Liver (tissue), 8 donors: ENCODE measurements at regions not wholly inside any gene's neighbourhood (a gene's known extent, or its start where the extent isn't known, plus 50 kb on each side); places are given as distances from the start of the nearest gene placed in this dataset.
"Not testable (repeated sequence)": the region's sequence is repeated elsewhere in the genome, so short reads cannot be mapped to it uniquely, and the experiment has no call there.

Experiments
- DNase-seq: peaks from one replicate; pipeline ENCODE4 v3.0.0-alpha.2; 2017; ENCODE audit warnings: low spot score
- H3K27ac ChIP-seq, 2 donors: one replicate each; pipeline ENCODE4 v1.7.0; 2013; ENCODE audit warnings: inconsistent platforms in 2 of 2, low read length in 2 of 2, control low read depth in 1 of 2, low read depth in 1 of 2, mild to moderate bottlenecking in 1 of 2
- H3K27me3 ChIP-seq, 4 donors: one replicate each; pipeline versions ENCODE4 v1.6.1 to v1.7.0; 2013; ENCODE audit warnings: low read length in 3 of 4, inconsistent platforms in 1 of 4, mild to moderate bottlenecking in 1 of 4, moderate library complexity in 1 of 4; ENCODE audit not compliant: control insufficient read depth in 4 of 4, insufficient read depth in 4 of 4
- H3K36me3 ChIP-seq, 4 donors: one replicate each; pipeline versions ENCODE4 v1.6.1 to v1.7.0; 2013; ENCODE audit warnings: low read length in 3 of 4, mild to moderate bottlenecking in 3 of 4, low read depth in 1 of 4, moderate library complexity in 1 of 4; ENCODE audit not compliant: control insufficient read depth in 4 of 4, insufficient read depth in 3 of 4
- H3K4me1 ChIP-seq, 4 donors: one replicate each; pipeline versions ENCODE4 v1.6.1 to v1.7.0; 2013; ENCODE audit warnings: low read length in 3 of 4, mild to moderate bottlenecking in 3 of 4, moderate library complexity in 1 of 4; ENCODE audit not compliant: control insufficient read depth in 4 of 4, insufficient read depth in 4 of 4
- H3K4me3 ChIP-seq, 3 donors: one replicate each; pipeline versions ENCODE4 v1.6.1 to v1.7.0; 2013; ENCODE audit warnings: low read length in 3 of 3, control low read depth in 1 of 3, low read depth in 1 of 3, mild to moderate bottlenecking in 1 of 3
- H3K9ac ChIP-seq, 2 donors: one replicate each; pipeline ENCODE4 v1.7.0; 2013; ENCODE audit warnings: low read length in 2 of 2, mild to moderate bottlenecking in 2 of 2, moderate library complexity in 2 of 2, control low read depth in 1 of 2, low read depth in 1 of 2
- H3K9me3 ChIP-seq, 4 donors: one replicate each; pipeline versions ENCODE4 v1.6.1 to v1.7.0; 2013; ENCODE audit warnings: low read length in 3 of 4; ENCODE audit not compliant: control insufficient read depth in 4 of 4
- EGR1 ChIP-seq, 2 donors: IDR thresholded peaks; 2 replicates each; pipeline ENCODE4 v1.6.1; 2016 to 2018; ENCODE audit warnings: antibody characterized with exemption in 2 of 2, low read depth in 2 of 2
- FOXA1 ChIP-seq: IDR thresholded peaks from 2 replicates; pipeline ENCODE4 v1.6.1; 2016; ENCODE audit warnings: antibody characterized with exemption
- FOXA2 ChIP-seq: IDR thresholded peaks from 2 replicates; pipeline ENCODE4 v1.6.1; 2016; ENCODE audit warnings: antibody characterized with exemption
- GABPA ChIP-seq, 2 donors: IDR thresholded peaks in 1 of 2; conservative IDR thresholded peaks in 1 of 2; 2 replicates each; pipeline ENCODE4 v1.6.1; 2016; ENCODE audit warnings: antibody characterized with exemption in 2 of 2, mild to moderate bottlenecking in 1 of 2, moderate library complexity in 1 of 2
- HNF4A ChIP-seq, 2 donors: conservative IDR thresholded peaks; 2 replicates each; pipeline ENCODE4 v1.6.1; 2016; ENCODE audit warnings: antibody characterized with exemption in 2 of 2, mild to moderate bottlenecking in 2 of 2
- HNF4G ChIP-seq: IDR thresholded peaks from 2 replicates; pipeline ENCODE4 v1.6.1; 2016; ENCODE audit warnings: antibody characterized with exemption
- JUND ChIP-seq, 2 donors: IDR thresholded peaks; 2 replicates each; pipeline ENCODE4 v1.6.1; 2016; ENCODE audit warnings: antibody characterized with exemption in 2 of 2
- NR2F2 ChIP-seq: IDR thresholded peaks from 2 replicates; pipeline ENCODE4 v1.6.1; 2016; ENCODE audit warnings: antibody characterized with exemption
- RAD21 ChIP-seq, 2 donors: IDR thresholded peaks; 2 replicates each; pipeline ENCODE4 v1.6.1; 2016; ENCODE audit warnings: antibody characterized with exemption in 2 of 2, mild to moderate bottlenecking in 2 of 2
- RXRA ChIP-seq, 2 donors: IDR thresholded peaks; 2 replicates each; pipeline ENCODE4 v1.6.1; 2017 to 2018; ENCODE audit warnings: antibody characterized with exemption in 2 of 2, mild to moderate bottlenecking in 1 of 2
- SP1 ChIP-seq: IDR thresholded peaks from 2 replicates; pipeline ENCODE4 v1.6.1; 2018; ENCODE audit warnings: antibody characterized with exemption, mild to moderate bottlenecking
- TAF1 ChIP-seq: conservative IDR thresholded peaks from 2 replicates; pipeline ENCODE4 v1.6.1; 2016; ENCODE audit warnings: antibody characterized with exemption, mild to moderate bottlenecking
- YY1 ChIP-seq: IDR thresholded peaks from 2 replicates; pipeline ENCODE4 v1.6.1; 2016; ENCODE audit warnings: antibody characterized with exemption, mild to moderate bottlenecking
- WGBS: extraction: QIAGEN DNeasy Blood & Tissue Kit; methylation state at CpG from one replicate; pipeline ENCODE4 v1.1.7; 2013; 5-methylcytosine and 5-hydroxymethylcytosine counted together
- TF ChIP-seq, protein P1 (sequence below): IDR thresholded peaks from 2 replicates; pipeline ENCODE4 v1.6.1; 2016; ENCODE audit warnings: antibody characterized with exemption, mild to moderate bottlenecking
- TF ChIP-seq, protein P2 (sequence below): IDR thresholded peaks from 2 replicates; pipeline ENCODE4 v1.6.1; 2016; ENCODE audit warnings: antibody characterized with exemption
- TF ChIP-seq, protein P3 (sequence below): IDR thresholded peaks from 2 replicates; pipeline ENCODE4 v1.6.1; 2016; ENCODE audit warnings: antibody characterized with exemption
- TF ChIP-seq, protein P4 (sequence below): fragments of 150-350 bp; IDR thresholded peaks from 2 replicates; pipeline ENCODE4 v1.5.1; 2017; ENCODE audit warnings: improper control_type of control experiment, low read depth, low read length; ENCODE audit not compliant: missing input control
- TF ChIP-seq, protein P5 (sequence below): IDR thresholded peaks from 2 replicates; pipeline ENCODE4 v1.6.1; 2016; ENCODE audit warnings: antibody characterized with exemption
- donor health status: healthy.
- donor health status: healthy.
- donor health status: healthy.
- donor health status: healthy.
- donor health status: healthy.

DNA sequence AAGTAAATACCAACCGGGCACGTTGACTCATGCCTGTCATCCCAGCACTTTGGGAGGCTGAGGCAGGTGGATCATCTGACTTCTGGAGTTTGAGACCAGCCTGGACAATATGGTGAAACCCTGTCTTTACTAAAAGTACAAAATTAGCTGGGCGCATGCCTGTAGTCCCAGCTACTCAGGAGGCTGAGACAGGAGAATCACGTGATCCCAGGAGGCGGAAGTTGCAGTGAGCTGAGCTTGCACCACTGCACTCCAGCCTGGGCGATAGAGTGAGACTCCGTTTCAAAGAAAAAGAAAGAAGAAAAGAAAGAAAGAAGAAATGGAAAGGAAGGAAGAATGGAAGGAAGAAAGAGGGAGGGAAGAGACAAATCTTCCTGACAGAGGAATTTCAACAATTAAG lies 108.7 kb downstream of the AHSP start (continued):
- TF ChIP-seq, protein P1, sequence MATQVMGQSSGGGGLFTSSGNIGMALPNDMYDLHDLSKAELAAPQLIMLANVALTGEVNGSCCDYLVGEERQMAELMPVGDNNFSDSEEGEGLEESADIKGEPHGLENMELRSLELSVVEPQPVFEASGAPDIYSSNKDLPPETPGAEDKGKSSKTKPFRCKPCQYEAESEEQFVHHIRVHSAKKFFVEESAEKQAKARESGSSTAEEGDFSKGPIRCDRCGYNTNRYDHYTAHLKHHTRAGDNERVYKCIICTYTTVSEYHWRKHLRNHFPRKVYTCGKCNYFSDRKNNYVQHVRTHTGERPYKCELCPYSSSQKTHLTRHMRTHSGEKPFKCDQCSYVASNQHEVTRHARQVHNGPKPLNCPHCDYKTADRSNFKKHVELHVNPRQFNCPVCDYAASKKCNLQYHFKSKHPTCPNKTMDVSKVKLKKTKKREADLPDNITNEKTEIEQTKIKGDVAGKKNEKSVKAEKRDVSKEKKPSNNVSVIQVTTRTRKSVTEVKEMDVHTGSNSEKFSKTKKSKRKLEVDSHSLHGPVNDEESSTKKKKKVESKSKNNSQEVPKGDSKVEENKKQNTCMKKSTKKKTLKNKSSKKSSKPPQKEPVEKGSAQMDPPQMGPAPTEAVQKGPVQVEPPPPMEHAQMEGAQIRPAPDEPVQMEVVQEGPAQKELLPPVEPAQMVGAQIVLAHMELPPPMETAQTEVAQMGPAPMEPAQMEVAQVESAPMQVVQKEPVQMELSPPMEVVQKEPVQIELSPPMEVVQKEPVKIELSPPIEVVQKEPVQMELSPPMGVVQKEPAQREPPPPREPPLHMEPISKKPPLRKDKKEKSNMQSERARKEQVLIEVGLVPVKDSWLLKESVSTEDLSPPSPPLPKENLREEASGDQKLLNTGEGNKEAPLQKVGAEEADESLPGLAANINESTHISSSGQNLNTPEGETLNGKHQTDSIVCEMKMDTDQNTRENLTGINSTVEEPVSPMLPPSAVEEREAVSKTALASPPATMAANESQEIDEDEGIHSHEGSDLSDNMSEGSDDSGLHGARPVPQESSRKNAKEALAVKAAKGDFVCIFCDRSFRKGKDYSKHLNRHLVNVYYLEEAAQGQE = no peak
- no peak for TF ChIP-seq YY1
- TF ChIP-seq, protein P2, sequence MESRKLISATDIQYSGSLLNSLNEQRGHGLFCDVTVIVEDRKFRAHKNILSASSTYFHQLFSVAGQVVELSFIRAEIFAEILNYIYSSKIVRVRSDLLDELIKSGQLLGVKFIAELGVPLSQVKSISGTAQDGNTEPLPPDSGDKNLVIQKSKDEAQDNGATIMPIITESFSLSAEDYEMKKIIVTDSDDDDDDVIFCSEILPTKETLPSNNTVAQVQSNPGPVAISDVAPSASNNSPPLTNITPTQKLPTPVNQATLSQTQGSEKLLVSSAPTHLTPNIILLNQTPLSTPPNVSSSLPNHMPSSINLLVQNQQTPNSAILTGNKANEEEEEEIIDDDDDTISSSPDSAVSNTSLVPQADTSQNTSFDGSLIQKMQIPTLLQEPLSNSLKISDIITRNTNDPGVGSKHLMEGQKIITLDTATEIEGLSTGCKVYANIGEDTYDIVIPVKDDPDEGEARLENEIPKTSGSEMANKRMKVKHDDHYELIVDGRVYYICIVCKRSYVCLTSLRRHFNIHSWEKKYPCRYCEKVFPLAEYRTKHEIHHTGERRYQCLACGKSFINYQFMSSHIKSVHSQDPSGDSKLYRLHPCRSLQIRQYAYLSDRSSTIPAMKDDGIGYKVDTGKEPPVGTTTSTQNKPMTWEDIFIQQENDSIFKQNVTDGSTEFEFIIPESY = no peak
- no peak for TF ChIP-seq RAD21 (IDR thresholded peaks at IDR 0.05)

DNA sequence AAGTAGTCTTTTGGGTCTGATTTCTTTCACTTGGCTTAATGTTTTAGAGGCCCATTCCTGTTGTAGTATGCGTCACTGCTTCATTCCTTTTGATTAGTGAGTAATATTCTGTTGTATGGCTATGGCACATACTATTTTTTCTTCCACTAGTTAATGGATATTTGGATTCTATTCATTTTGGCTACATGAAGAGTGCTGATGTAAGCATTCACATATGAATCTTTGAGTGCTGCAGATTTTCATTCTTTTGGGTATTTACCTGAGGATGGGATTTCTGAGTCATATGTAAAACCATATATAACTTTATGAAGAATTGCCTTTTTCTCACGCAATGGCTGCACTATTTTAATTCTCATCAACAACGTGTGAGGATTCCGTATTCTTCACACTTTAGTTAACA lies 113.6 kb downstream of the AHSP start:
- Histone ChIP-seq H3K9me3 (peaks cover 0 to 5% (median under 1%) of the 10 kb centered on the region in 4 donors), H3K9ac (no peak overlapping the region), H3K36me3 (no peaks in the 10 kb centered on the region), H3K27ac (no peak overlapping the region), H3K4me1 (no peaks in the 10 kb centered on the region), H3K27me3 (peaks cover 0 to 3% (median 0%) of the 10 kb centered on the region in 4 donors), H3K4me3 (no peak overlapping the region)
- TF ChIP-seq, protein P2 = no peak
- TF ChIP-seq NR2F2 = no peak
- TF ChIP-seq, protein P3, sequence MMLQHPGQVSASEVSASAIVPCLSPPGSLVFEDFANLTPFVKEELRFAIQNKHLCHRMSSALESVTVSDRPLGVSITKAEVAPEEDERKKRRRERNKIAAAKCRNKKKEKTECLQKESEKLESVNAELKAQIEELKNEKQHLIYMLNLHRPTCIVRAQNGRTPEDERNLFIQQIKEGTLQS = no peak
- no peak for TF ChIP-seq FOXA1
- no peak for TF ChIP-seq GABPA (IDR thresholded peaks at IDR 0.05 in 1 of 2, conservative IDR thresholded peaks at IDR 0.05 in 1 of 2)
- no peak for TF ChIP-seq RAD21 (IDR thresholded peaks at IDR 0.05)
- TF ChIP-seq RXRA (IDR thresholded peaks at IDR 0.05) = no peak
- no peak for TF ChIP-seq EGR1 (IDR thresholded peaks at IDR 0.05; ENCODE audit: low read depth in 2 of 2)
- TF ChIP-seq FOXA2 = no peak
- TF ChIP-seq, protein P4, sequence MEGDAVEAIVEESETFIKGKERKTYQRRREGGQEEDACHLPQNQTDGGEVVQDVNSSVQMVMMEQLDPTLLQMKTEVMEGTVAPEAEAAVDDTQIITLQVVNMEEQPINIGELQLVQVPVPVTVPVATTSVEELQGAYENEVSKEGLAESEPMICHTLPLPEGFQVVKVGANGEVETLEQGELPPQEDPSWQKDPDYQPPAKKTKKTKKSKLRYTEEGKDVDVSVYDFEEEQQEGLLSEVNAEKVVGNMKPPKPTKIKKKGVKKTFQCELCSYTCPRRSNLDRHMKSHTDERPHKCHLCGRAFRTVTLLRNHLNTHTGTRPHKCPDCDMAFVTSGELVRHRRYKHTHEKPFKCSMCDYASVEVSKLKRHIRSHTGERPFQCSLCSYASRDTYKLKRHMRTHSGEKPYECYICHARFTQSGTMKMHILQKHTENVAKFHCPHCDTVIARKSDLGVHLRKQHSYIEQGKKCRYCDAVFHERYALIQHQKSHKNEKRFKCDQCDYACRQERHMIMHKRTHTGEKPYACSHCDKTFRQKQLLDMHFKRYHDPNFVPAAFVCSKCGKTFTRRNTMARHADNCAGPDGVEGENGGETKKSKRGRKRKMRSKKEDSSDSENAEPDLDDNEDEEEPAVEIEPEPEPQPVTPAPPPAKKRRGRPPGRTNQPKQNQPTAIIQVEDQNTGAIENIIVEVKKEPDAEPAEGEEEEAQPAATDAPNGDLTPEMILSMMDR = no peak
- TF ChIP-seq SP1 = no peak
- TF ChIP-seq HNF4A (conservative IDR thresholded peaks at IDR 0.05) = no peak
- no peak for TF ChIP-seq YY1
- TF ChIP-seq, protein P1 = no peak
- TF ChIP-seq JUND (IDR thresholded peaks at IDR 0.05) = no peak
- TF ChIP-seq, protein P5, sequence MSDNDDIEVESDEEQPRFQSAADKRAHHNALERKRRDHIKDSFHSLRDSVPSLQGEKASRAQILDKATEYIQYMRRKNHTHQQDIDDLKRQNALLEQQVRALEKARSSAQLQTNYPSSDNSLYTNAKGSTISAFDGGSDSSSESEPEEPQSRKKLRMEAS = no peak
- TF ChIP-seq TAF1 = no peak
- TF ChIP-seq HNF4G = no peak
- no peak for DNase-seq
- WGBS = 70% methylated on average over 4 of the region's 4 CpGs

DNA sequence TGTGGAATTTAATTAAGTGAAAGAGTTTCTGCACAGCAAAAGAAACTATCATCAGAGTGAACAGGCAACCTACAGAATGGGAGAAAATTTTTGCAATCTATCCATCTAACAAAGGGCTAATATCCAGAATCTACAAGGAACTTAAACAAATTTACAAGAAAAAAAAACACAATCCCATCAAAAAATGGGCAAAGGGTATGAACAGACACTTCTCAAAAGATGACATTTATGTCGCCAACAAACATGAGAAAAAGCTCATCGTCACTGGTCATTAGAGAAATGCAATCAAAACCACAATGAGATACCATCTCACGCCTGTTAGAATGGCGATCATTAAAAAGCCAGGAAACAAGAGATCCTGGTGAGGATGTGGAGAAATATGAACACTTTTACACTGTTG lies 128.0 kb downstream of the AHSP start:
- H3K9me3 ChIP-seq, DNase-seq, H3K27me3 ChIP-seq, H3K4me3 ChIP-seq, H3K9ac ChIP-seq, H3K4me1 ChIP-seq, H3K27ac ChIP-seq, H3K36me3 ChIP-seq: not testable (repeated sequence)
- WGBS = 77% methylated on average over 4 of the region's 4 CpGs
